Esophagus squamous epithelium (tissue), 5 donors: ENCODE measurements at regions not wholly inside any gene's neighbourhood (a gene's known extent, or its start where the extent isn't known, plus 50 kb on each side); places are given as distances from the start of the nearest gene placed in this dataset.

Source experiments
- DNase-seq: peaks from one replicate; lab custom pipeline; 2025; lab: John Stamatoyannopoulos, UW
- H3K27ac ChIP-seq, 4 donors: fragments of 200-600 bp; sonication (generic); one replicate each; pipeline ENCODE4 v1.5.1; 2016 to 2019; ENCODE audit warnings: mild to moderate bottlenecking in 1 of 4
- H3K27me3 ChIP-seq, 4 donors: fragments of 200-600 bp; sonication (generic); 1 replicate in 3 of 4; 2 replicates in 1 of 4; pipeline versions ENCODE4 v1.5.1 to v1.6.0; 2017 to 2021; ENCODE audit warnings: antibody characterized with exemption in 1 of 4
- H3K36me3 ChIP-seq, 3 donors: fragments of 200-600 bp; sonication (generic); one replicate each; pipeline ENCODE4 v1.5.1; 2016 to 2019
- H3K4me1 ChIP-seq, 3 donors: fragments of 200-600 bp; sonication (generic); one replicate each; pipeline ENCODE4 v1.5.1; 2017 to 2019
- H3K4me3 ChIP-seq, 4 donors: fragments of 200-600 bp; sonication (generic); 1 replicate in 3 of 4; 2 replicates in 1 of 4; pipeline ENCODE4 v1.5.1; 2016 to 2019; ENCODE audit warnings: mild to moderate bottlenecking in 2 of 4, moderate library complexity in 1 of 4
- H3K9me3 ChIP-seq, 3 donors: fragments of 200-600 bp; sonication (generic); one replicate each; pipeline ENCODE4 v1.5.1; 2016 to 2019
- CTCF ChIP-seq, 6 experiments: fragments of 450-650 bp in 4 of 6; fragments of 200-600 bp in 2 of 6; sonication (generic) in 2 of 6; IDR thresholded peaks; one replicate each; pipeline ENCODE4 v1.5.1; 2016 to 2019; ENCODE audit warnings: antibody characterized with exemption in 6 of 6, mild to moderate bottlenecking in 4 of 6, moderate library complexity in 4 of 6
- POLR2A ChIP-seq, 4 donors: fragments of 450-650 bp; IDR thresholded peaks; one replicate each; pipeline ENCODE4 v1.6.1; 2017; ENCODE audit warnings: antibody characterized with exemption in 4 of 4, mild to moderate bottlenecking in 4 of 4, moderate library complexity in 3 of 4
- WGBS, 2 donors: methylation state at CpG; one replicate each; pipeline ENCODE4 v1.1.5; 2018; 5-methylcytosine and 5-hydroxymethylcytosine counted together
- intact Hi-C: fragments of 100-400 bp; cut with DNase I; formaldehyde crosslinking; loops from one replicate; pipeline ENCODE4 v1.15.0; 2022
- donor health status: DM: yes; HTN: yes; CAD: no.

GRCh38 chr1:64366821-64367220 lies 103.1 kb upstream of the CACHD1 start:
- Histone ChIP-seq H3K4me1 (peaks cover 0 to 10% (median 0%) of the 10 kb centered on the region in 3 donors), H3K4me3 (no peak overlapping the region), H3K27ac (no peak overlapping the region), H3K36me3 (no peaks in the 10 kb centered on the region), H3K27me3 (no peaks in the 10 kb centered on the region), H3K9me3 (no peaks in the 10 kb centered on the region)
- 55 to 74% methylated on average over 1 to 2 of the region's 2 CpGs for WGBS, 2 donors
- DNase-seq = no peak
- TF ChIP-seq POLR2A (IDR thresholded peaks at IDR 0.05) = no peak
- intact Hi-C loops = no loop called here

GRCh38 chr1:64368344-64368743 lies 101.6 kb upstream of the CACHD1 start:
- H3K27ac ChIP-seq = no peak overlapping the region
- no peaks in the 10 kb centered on the region for H3K27me3 ChIP-seq
- no peaks in the 10 kb centered on the region for H3K36me3 ChIP-seq
- DNase-seq = no peak
- H3K4me3 ChIP-seq = no peak overlapping the region
- TF ChIP-seq CTCF (IDR thresholded peaks at IDR 0.05) (no peak), POLR2A (IDR thresholded peaks at IDR 0.05) (no peak)
- H3K9me3 ChIP-seq = no peaks in the 10 kb centered on the region
- intact Hi-C loops = no loop called here
- WGBS, 2 donors = 57 to 58% methylated on average over 1 of the region's 1 CpG
- peaks cover 0 to 10% (median 0%) of the 10 kb centered on the region in 3 donors for H3K4me1 ChIP-seq

- intact Hi-C loops = no loop called here
- Histone ChIP-seq H3K4me3 (no peak overlapping the region), H3K27ac (no peak overlapping the region), H3K4me1 (no peaks in the 10 kb centered on the region), H3K9me3 (no peaks in the 10 kb centered on the region), H3K27me3 (no peaks in the 10 kb centered on the region), H3K36me3 (no peaks in the 10 kb centered on the region)
- TF ChIP-seq POLR2A (IDR thresholded peaks at IDR 0.05) = no peak
- no peak for TF ChIP-seq CTCF (IDR thresholded peaks at IDR 0.05)
- DNase-seq = no peak
- 88 to 93% methylated on average over 7 of the region's 7 CpGs for WGBS, 2 donors
These were observed 91.1 kb upstream of the CACHD1 start for GRCh38 chr1:64378826-64379225.

- DNase-seq = no peak
- 75 to 100% methylated on average over 2 of the region's 2 CpGs for WGBS, 2 donors
- Histone ChIP-seq H3K9me3 (no peaks in the 10 kb centered on the region), H3K4me1 (no peaks in the 10 kb centered on the region), H3K4me3 (no peak overlapping the region), H3K27ac (no peak overlapping the region), H3K36me3 (no peaks in the 10 kb centered on the region), H3K27me3 (no peaks in the 10 kb centered on the region)
- intact Hi-C loops = no loop called here
- TF ChIP-seq POLR2A (IDR thresholded peaks at IDR 0.05) = no peak
- no peak for TF ChIP-seq CTCF (IDR thresholded peaks at IDR 0.05)
These were observed 82.3 kb upstream of the CACHD1 start for GRCh38 chr1:64387389-64388285.

- DNase-seq = no peak
- Histone ChIP-seq H3K4me1 (no peaks in the 10 kb centered on the region), H3K9me3 (no peaks in the 10 kb centered on the region), H3K27ac (no peak overlapping the region), H3K27me3 (no peaks in the 10 kb centered on the region), H3K4me3 (no peak overlapping the region), H3K36me3 (no peaks in the 10 kb centered on the region)
- TF ChIP-seq CTCF (IDR thresholded peaks at IDR 0.05) (no peak), POLR2A (IDR thresholded peaks at IDR 0.05) (no peak)
- intact Hi-C loops = no loop called here
- WGBS, 2 donors = 61 to 71% methylated on average over 1 of the region's 1 CpG
These were observed 81.6 kb upstream of the CACHD1 start for GRCh38 chr1:64388336-64388735.
